T-helper 2 cell treated with Interferon-gamma antibody and Interleukin-4, amounts not matched to agents 5 μg/mL and 100 μg/mL, for 36 hours (primary cell): ENCODE measurements at regions not wholly inside any gene's neighbourhood (a gene's known extent, or its start where the extent isn't known, plus 50 kb on each side); places are given as distances from the start of the nearest gene placed in this dataset.

Source experiments
- DNase-seq: peaks from one replicate; pipeline ENCODE4 v3.0.0; 2021; ENCODE audit warnings: low spot score
- H3K27ac Mint-ChIP-seq: one replicate; pipeline ENCODE4 v1.8.0; 2021; ENCODE audit warnings: mild to moderate bottlenecking, mixed read lengths
- H3K27me3 Mint-ChIP-seq: one replicate; pipeline ENCODE4 v1.8.0; 2021; ENCODE audit warnings: low read depth, mixed read lengths
- H3K36me3 Mint-ChIP-seq: one replicate; pipeline ENCODE4 v1.8.0; 2021; ENCODE audit warnings: low read depth, mixed read lengths
- H3K4me1 Mint-ChIP-seq: one replicate; pipeline ENCODE4 v1.8.0; 2021; ENCODE audit warnings: low read depth, mixed read lengths
- H3K4me3 Mint-ChIP-seq: one replicate; pipeline ENCODE4 v1.8.0; 2022; ENCODE audit warnings: mild to moderate bottlenecking, moderate library complexity, mixed read lengths
- H3K9me3 Mint-ChIP-seq: one replicate; pipeline ENCODE4 v1.8.0; 2021; ENCODE audit warnings: mixed read lengths

DNA sequence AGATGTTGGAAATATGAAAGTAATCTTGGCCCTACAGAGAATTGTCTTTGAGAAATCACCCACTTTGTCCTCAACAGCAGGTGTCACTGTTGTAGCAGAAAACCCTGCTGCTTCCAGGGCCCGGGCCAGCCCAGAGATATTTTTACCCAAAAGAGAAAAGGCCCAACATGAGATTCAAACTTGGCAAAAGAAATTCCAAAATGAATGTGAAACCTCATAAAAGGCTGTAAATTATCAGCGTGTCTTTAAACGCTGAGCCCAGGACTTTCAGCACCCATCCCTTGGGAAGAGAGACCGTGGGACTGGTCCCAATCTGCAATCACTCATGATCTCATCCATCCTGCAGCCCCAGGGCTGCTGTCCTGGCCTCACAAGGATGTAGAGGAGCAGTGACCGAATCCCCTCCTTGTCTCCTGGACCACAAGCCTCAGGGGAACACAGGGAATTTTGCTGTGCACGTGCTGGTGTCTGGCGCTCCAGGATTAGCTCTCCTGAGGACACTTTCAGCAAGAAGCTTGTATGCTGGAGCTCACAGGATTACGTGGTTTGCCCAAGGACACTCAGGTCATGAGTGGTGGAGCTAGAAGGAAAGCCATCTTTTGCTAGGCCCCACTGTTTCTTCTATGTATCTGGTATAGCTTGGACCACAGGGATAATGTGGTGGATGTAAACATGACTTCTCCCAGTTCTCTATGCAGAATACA lies 202.1 kb downstream of the RNF144A start:
- Mint-ChIP-seq H3K27me3 (peaks cover 3% of the 10 kb centered on the region), H3K9me3 (peaks cover 4% of the 10 kb centered on the region), H3K4me3 (no peak overlapping the region), H3K27ac (no peak overlapping the region), H3K36me3 (peaks cover 2% of the 10 kb centered on the region), H3K4me1 (peaks cover 2% of the 10 kb centered on the region)
- DNase-seq, result no peak

DNA sequence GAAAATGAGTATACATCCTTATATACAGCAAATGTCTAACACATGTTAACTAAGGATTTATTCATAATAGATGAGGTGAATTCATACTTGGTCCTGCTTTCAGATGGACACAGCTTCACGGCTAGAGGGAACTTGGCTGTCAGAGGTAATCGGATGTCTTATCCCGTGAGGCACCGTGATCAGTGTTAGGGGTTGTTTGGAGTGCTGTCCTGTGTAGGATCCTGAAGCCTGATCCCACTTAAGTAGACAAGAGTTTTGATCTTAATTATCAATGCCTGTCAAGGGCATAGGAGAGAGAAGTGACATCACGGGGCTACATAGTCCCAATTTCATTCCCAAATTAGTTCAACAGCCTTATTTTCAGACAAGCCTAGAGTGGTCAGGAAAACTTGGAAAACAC lies 204.6 kb downstream of the RNF144A start:
- Mint-ChIP-seq H3K9me3 (peaks cover 3% of the 10 kb centered on the region), H3K27me3 (no peaks in the 10 kb centered on the region), H3K4me1 (no peaks in the 10 kb centered on the region), H3K36me3 (no peaks in the 10 kb centered on the region), H3K4me3 (no peak overlapping the region), H3K27ac (no peak overlapping the region)
- DNase-seq, result no peak

DNA sequence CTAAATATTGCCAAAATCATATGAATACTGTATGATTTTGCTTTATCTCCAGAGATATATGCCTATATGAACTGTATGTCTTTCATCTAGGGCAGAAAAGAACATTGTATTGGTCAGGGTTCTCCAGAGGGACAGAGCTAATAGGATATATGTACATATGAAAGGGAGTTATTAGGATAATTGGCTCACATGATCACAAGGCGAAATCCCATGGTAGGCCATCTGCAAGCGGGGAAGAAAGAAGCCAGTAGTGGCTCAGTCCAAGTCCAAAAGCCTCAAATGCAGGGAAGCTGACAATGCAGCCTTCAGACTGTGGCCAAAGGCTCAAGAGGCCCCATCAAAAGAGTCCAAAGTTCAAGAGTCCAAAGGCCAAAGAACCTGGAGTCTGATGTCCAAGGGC lies 209.9 kb downstream of the RNF144A start:
- Mint-ChIP-seq H3K4me3 (no peak overlapping the region), H3K4me1 (peaks cover 3% of the 10 kb centered on the region), H3K9me3 (peaks cover 3% of the 10 kb centered on the region), H3K36me3 (no peaks in the 10 kb centered on the region), H3K27me3 (no peaks in the 10 kb centered on the region), H3K27ac (no peak overlapping the region)
- no peak for DNase-seq

DNA sequence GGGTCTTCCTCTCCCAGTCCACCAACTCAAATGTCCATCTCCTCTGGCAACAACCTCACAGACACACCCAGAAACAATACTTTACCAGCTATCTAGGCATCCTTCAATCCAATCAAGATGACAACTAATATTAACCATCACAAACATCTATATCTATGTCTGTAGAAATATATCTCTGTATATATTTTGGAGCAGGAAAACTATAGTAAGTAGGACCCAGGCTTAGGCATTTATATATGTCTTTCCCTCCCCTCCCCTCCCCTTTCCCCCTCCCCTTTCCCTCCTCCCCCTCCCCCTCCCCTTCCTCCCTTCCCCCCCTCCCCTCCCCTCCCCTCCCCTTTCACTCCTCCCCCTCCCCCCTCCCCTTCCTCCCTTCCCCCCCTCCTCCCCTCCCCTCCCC lies 210.5 kb downstream of the RNF144A start:
- Mint-ChIP-seq H3K4me1 (peaks cover 3% of the 10 kb centered on the region), H3K36me3 (no peaks in the 10 kb centered on the region), H3K27me3 (no peaks in the 10 kb centered on the region), H3K4me3 (no peak overlapping the region), H3K27ac (no peak overlapping the region), H3K9me3 (peaks cover 3% of the 10 kb centered on the region)
- DNase-seq, result no peak

DNA sequence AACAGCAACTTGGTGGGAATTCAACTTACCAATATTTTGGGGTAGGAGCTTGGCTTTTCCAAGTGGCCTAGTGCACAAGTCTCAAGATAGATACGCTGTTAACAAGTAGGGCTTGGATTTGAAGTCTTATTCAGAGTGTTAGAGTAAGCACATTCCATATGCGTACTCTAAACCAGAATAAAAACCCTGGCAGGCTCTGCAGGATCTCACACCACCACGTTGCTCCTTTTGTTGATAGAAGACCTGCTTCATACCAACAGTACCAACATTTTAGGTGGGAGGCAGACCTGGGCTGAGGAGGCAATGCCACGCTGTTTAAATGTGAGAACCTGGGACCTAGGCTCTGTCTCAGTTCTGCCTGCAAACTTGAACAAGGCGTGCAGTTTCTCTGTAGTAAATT lies 214.0 kb downstream of the RNF144A start:
- no peaks in the 10 kb centered on the region for H3K27me3 Mint-ChIP-seq
- peaks cover 3% of the 10 kb centered on the region for H3K4me1 Mint-ChIP-seq
- H3K9me3 Mint-ChIP-seq, result peaks cover 2% of the 10 kb centered on the region
- no peak overlapping the region for H3K27ac Mint-ChIP-seq
- no peak for DNase-seq
- H3K36me3 Mint-ChIP-seq, result no peaks in the 10 kb centered on the region
- no peak overlapping the region for H3K4me3 Mint-ChIP-seq

DNA sequence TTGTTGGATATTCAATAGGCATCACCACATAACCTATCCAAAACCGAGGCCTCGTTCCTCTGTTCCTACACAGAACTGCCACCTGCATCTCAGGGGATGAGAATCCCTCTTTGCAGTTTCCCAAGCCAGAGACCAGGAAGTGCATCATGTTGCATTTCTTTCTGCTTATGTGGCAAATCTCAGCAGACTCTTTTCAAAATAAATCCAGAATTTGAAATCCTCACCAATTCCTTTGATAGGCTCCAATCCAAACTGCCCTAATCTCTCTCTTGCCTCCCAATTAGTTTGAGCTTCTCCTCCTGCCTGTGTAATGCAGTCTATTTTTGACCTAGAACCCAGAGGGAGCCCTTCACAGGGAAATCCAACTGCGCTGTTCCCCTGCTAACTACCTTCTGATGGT lies 215.5 kb downstream of the RNF144A start:
- Mint-ChIP-seq H3K4me3 (no peak overlapping the region), H3K27me3 (no peaks in the 10 kb centered on the region), H3K9me3 (no peaks in the 10 kb centered on the region), H3K4me1 (peaks cover 3% of the 10 kb centered on the region), H3K27ac (no peak overlapping the region), H3K36me3 (no peaks in the 10 kb centered on the region)
- DNase-seq, result no peak

DNA sequence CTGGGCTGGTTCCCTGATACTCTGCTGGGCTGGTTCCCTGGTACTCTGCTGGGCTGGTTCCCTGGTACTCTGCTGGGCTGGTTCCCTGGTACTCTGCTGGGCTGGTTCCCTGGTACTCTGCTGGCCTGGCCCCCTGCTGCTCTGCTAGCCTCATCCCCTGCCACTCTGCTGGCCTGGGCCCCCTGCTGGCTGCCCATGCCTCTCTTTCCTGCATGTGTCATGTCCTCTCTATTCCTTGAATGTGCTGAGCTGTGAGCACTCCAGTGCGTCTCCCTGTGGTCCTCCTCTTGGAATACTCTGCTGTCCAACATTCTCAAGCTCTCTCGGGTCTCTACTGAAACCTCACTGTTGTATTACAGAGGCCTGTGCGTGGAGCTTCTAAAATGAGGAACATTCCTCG lies 216.3 kb downstream of the RNF144A start:
- no peak for DNase-seq

DNA sequence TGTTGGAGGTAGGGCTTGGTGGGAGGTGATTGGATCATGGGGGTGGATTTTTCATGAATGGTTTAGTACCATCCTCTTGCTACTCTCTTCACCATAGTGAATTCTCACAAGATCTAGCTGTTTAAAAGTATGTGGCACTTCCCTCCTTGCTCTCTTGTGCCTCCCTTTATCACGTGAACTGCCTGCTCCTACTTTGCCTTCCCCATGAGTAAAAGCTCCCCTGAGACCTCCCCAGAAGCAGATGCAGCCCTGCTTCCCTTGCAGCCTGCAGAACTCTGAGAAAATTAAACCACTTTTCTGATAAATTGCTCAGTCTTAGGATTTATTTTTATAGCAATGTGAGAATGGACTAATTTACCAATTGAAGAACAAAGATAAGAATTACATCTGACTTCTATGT lies 223.1 kb downstream of the RNF144A start:
- Mint-ChIP-seq H3K27ac (no peak overlapping the region), H3K27me3 (peaks cover 2% of the 10 kb centered on the region), H3K36me3 (no peaks in the 10 kb centered on the region), H3K4me3 (no peak overlapping the region), H3K4me1 (no peaks in the 10 kb centered on the region), H3K9me3 (no peaks in the 10 kb centered on the region)
- no peak for DNase-seq

More for the DNA sequence above, 216.3 kb downstream of the RNF144A start:
- H3K9me3 Mint-ChIP-seq, result no peaks in the 10 kb centered on the region
- H3K4me1 Mint-ChIP-seq, result peaks cover under 1% of the 10 kb centered on the region
- no peak overlapping the region for H3K27ac Mint-ChIP-seq
- no peaks in the 10 kb centered on the region for H3K27me3 Mint-ChIP-seq
- H3K36me3 Mint-ChIP-seq, result no peaks in the 10 kb centered on the region
- H3K4me3 Mint-ChIP-seq, result no peak overlapping the region

DNA sequence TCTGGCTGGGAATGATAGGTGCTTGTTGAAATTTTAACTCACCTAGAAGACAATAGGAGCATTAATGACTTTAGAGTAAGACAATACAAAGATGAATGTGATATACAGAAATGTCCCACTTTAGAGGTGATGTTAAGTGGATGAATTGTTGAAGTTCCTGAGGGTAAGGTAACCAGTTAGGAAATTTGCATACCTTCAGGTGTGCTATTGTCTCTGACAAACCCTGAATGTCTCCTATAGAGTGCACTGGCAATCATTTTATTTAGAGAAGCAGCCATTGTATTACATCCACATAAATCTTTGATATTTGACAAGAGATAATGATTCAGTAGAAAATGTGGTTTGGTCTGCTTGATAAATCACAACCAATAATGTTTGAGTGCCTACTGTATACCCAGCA lies 228.5 kb downstream of the RNF144A start:
- Mint-ChIP-seq H3K27ac (no peak overlapping the region), H3K4me3 (no peak overlapping the region), H3K36me3 (no peaks in the 10 kb centered on the region), H3K9me3 (peaks cover 4% of the 10 kb centered on the region), H3K4me1 (no peaks in the 10 kb centered on the region), H3K27me3 (peaks cover 2% of the 10 kb centered on the region)
- DNase-seq, result no peak

DNA sequence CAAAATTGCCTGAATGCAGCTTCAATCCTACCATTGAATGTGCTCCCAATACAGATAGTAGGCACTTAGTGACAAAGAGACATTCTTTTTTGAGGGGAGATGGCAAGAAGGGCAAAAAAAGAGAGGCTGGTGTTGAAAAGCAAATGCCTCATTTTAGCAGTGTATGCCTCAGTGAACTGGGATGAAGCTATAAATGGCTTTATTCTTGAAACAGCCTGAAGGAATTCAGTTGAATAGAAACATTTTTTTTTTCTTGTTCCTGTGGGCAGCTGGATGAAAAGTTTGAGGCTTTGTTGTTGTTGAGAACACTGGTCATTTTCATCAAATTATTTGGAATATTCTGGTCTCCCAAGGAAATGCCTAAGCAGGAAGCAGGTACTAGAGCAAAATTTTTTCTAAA lies 228.9 kb downstream of the RNF144A start:
- no peak for DNase-seq
- Mint-ChIP-seq H3K36me3 (no peaks in the 10 kb centered on the region), H3K4me1 (no peaks in the 10 kb centered on the region), H3K4me3 (no peak overlapping the region), H3K27me3 (peaks cover 2% of the 10 kb centered on the region), H3K27ac (no peak overlapping the region), H3K9me3 (peaks cover 4% of the 10 kb centered on the region)

DNA sequence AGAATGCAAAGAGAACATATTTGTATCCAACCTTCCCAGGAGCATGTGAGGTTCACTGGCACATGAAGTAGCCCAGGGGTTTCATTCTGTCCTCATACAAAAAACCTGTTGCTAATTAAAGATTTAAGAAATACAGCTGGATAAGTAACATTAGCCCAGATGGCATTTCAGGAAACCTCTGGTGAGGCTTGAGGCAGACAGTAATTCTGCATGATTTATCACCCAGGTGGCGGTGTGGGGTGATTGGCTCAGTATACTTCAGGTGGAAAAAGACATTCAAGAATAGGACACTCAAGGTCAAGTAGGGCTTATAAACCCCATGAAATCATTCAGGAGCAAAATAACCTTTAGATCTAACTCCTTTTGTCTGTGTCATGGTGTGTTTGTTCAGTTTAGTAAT lies 237.4 kb downstream of the RNF144A start:
- no peaks in the 10 kb centered on the region for H3K4me1 Mint-ChIP-seq
- H3K36me3 Mint-ChIP-seq, result no peaks in the 10 kb centered on the region
- peaks cover 8% of the 10 kb centered on the region for H3K27me3 Mint-ChIP-seq
- H3K9me3 Mint-ChIP-seq, result peaks cover 14% of the 10 kb centered on the region
- no peak for DNase-seq
- H3K27ac Mint-ChIP-seq, result no peak overlapping the region
- H3K4me3 Mint-ChIP-seq, result no peak overlapping the region

DNA sequence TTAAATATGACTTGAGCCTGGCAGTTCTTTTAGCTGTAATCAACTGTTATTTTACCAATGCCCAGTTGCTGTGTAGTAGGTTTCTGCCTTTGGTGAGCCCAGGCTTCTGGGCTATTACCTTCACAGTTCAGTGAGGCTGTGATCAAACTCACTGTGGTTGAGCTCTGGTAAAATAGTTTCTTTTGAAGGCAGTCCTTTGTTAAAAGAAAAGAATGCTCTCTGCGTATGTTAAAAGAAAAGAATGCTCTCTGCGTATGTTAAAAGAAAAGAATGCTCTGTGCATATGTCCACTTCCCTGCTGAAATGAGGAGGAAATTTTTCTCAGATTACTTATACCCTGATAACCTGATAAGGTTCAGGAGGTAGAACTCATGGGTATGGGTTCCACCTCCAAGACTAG lies 244.3 kb downstream of the RNF144A start:
- no peak overlapping the region for H3K27ac Mint-ChIP-seq
- H3K27me3 Mint-ChIP-seq, result peaks cover 17% of the 10 kb centered on the region
- DNase-seq, result no peak
- H3K36me3 Mint-ChIP-seq, result no peaks in the 10 kb centered on the region
- no peaks in the 10 kb centered on the region for H3K9me3 Mint-ChIP-seq
- H3K4me3 Mint-ChIP-seq, result no peak overlapping the region
- H3K4me1 Mint-ChIP-seq, result no peaks in the 10 kb centered on the region

DNA sequence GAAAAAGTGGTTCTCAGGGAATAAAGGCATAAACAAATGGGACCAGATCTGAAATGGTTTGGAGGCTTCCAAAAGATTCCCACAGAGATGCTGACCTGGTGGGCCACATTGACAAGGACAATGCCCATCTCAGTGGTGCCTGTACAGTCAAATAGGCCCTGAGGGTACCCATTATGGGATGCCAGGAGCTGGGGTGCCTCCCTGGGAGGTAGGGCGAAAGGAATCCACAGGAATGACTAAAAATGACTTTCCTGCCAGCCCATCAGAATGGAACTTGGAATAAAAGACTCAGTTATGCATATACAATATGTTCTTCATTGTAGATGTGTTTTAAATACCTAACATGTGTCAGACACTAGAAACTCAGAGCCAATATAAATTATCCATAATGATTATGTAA lies 248.5 kb downstream of the RNF144A start:
- no peak overlapping the region for H3K27ac Mint-ChIP-seq
- no peak for DNase-seq
- H3K9me3 Mint-ChIP-seq, result no peaks in the 10 kb centered on the region
- no peaks in the 10 kb centered on the region for H3K36me3 Mint-ChIP-seq
- peaks cover 7% of the 10 kb centered on the region for H3K27me3 Mint-ChIP-seq
- H3K4me3 Mint-ChIP-seq, result no peak overlapping the region
- H3K4me1 Mint-ChIP-seq, result no peaks in the 10 kb centered on the region

DNA sequence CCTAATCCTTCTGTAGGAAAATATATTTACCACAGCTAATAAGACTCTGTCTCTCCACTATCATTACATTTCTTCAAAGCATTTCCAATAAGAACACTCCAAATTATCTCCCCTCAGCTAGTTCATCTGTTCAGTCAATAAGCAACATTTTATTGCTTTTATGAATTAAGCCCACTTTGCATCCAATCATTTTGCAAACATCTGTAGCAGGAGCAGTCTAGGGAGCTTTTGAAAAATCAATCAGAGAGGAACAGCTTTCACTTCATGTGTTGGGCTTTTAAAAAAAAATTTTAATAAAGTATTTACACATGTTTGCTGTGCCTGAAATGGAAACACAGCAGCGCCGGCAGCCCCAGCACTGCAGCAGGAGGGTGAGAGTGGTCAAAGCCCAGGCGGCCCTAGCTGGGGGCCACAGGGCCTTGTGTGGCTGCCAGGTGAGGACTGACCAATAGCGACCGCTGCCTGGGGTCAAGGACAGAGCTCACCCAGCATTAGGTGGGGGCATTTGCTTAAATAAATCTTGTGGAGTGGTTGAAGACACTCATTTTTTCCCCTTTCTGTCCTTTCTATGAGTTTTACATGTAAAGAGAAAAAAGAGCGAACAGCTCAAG lies 250.7 kb downstream of the RNF144A start:
- Mint-ChIP-seq H3K36me3 (no peaks in the 10 kb centered on the region), H3K27ac (no peak overlapping the region), H3K4me1 (no peaks in the 10 kb centered on the region), H3K4me3 (no peak overlapping the region), H3K27me3 (no peaks in the 10 kb centered on the region), H3K9me3 (no peaks in the 10 kb centered on the region)
- DNase-seq, result no peak

DNA sequence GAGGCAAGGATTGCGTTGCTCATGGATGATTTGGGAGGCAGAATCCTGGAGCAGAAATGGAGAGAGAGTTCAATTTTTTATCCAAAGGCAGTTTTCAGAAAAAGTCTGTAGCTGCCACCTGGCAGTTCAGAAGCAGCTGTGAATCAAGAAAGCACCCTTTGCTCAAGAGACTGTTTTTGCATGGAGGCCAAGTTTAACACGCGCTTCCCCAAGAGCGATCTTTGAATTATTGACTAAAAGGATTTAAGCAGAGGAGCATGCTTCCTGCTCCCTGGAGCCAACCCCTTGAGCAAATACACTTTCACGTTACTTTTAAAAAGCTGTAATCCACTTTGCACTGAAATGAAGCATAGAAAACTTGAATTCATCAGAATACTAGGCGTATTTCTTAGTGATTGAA lies 252.4 kb downstream of the RNF144A start:
- H3K36me3 Mint-ChIP-seq, result no peaks in the 10 kb centered on the region
- no peaks in the 10 kb centered on the region for H3K9me3 Mint-ChIP-seq
- no peaks in the 10 kb centered on the region for H3K4me1 Mint-ChIP-seq
- H3K27ac Mint-ChIP-seq, result no peak overlapping the region
- no peak for DNase-seq
- H3K27me3 Mint-ChIP-seq, result no peaks in the 10 kb centered on the region
- no peak overlapping the region for H3K4me3 Mint-ChIP-seq
